ENCODE measurements at regions not wholly inside any gene's neighbourhood (a gene's known extent, or its start where the extent isn't known, plus 50 kb on each side); places are given as distances from the start of the nearest gene placed in this dataset.

DNA sequence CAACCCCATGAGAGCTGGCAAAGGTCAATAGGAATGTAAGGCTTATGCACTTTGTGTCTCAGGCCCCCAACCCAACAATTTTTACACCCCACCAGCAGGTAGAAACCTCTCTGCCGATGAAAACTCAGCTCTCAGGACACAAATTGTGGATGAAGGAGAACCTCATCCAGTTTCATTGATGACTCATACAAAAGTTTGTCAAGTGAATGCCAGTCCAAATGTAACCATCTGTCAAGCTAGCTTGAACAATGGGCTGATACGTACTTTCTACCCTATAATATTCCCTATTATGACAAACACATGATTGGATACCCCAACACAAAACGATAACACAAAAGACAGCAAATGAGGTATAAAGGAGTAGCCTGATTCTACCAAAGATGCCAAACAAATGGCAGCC lies 321.2 kb upstream of the TMEFF2 start:
- TF ChIP-seq, protein P1, sequence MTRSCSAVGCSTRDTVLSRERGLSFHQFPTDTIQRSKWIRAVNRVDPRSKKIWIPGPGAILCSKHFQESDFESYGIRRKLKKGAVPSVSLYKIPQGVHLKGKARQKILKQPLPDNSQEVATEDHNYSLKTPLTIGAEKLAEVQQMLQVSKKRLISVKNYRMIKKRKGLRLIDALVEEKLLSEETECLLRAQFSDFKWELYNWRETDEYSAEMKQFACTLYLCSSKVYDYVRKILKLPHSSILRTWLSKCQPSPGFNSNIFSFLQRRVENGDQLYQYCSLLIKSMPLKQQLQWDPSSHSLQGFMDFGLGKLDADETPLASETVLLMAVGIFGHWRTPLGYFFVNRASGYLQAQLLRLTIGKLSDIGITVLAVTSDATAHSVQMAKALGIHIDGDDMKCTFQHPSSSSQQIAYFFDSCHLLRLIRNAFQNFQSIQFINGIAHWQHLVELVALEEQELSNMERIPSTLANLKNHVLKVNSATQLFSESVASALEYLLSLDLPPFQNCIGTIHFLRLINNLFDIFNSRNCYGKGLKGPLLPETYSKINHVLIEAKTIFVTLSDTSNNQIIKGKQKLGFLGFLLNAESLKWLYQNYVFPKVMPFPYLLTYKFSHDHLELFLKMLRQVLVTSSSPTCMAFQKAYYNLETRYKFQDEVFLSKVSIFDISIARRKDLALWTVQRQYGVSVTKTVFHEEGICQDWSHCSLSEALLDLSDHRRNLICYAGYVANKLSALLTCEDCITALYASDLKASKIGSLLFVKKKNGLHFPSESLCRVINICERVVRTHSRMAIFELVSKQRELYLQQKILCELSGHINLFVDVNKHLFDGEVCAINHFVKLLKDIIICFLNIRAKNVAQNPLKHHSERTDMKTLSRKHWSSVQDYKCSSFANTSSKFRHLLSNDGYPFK (CRISPR knock-in tag; IDR thresholded peaks at IDR 0.05; ENCODE audit: borderline replicate concordance), result no peak
- TF ChIP-seq SUZ12 (IDR thresholded peaks at IDR 0.05; ENCODE audit: low read depth, low read length) (no peak), ZNF766 (CRISPR knock-in tag; IDR thresholded peaks at IDR 0.05; ENCODE audit: borderline replicate concordance) (no peak), SPEN (CRISPR knock-in tag; IDR thresholded peaks at IDR 0.05; ENCODE audit: low read depth) (no peak), FOSL2 (CRISPR knock-in tag; IDR thresholded peaks at IDR 0.05) (no peak), ZNF629 (CRISPR knock-in tag; conservative IDR thresholded peaks at IDR 0.05) (no peak), TOE1 (CRISPR knock-in tag; IDR thresholded peaks at IDR 0.05) (no peak), GABPA (IDR thresholded peaks at IDR 0.05; ENCODE audit: low read depth, low read length) (no peak), GABPA (CRISPR knock-in tag; IDR thresholded peaks at IDR 0.05; ENCODE audit: low read depth) (no peak), ESRRA (CRISPR knock-in tag; IDR thresholded peaks at IDR 0.05; ENCODE audit: low read depth) (no peak)
- TF ChIP-seq, protein P2, sequence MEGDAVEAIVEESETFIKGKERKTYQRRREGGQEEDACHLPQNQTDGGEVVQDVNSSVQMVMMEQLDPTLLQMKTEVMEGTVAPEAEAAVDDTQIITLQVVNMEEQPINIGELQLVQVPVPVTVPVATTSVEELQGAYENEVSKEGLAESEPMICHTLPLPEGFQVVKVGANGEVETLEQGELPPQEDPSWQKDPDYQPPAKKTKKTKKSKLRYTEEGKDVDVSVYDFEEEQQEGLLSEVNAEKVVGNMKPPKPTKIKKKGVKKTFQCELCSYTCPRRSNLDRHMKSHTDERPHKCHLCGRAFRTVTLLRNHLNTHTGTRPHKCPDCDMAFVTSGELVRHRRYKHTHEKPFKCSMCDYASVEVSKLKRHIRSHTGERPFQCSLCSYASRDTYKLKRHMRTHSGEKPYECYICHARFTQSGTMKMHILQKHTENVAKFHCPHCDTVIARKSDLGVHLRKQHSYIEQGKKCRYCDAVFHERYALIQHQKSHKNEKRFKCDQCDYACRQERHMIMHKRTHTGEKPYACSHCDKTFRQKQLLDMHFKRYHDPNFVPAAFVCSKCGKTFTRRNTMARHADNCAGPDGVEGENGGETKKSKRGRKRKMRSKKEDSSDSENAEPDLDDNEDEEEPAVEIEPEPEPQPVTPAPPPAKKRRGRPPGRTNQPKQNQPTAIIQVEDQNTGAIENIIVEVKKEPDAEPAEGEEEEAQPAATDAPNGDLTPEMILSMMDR (CRISPR knock-in tag; IDR thresholded peaks at IDR 0.05), result no peak
